ENCODE measurements at regions not wholly inside any gene's neighbourhood (a gene's known extent, or its start where the extent isn't known, plus 50 kb on each side); places are given as distances from the start of the nearest gene placed in this dataset.
A peak's percentile ranks its signal among the peaks of the same experiment; 100 is the strongest.

- no peak for DNase-seq (ENCODE audit: low spot score in 2 of 2)
- intact Hi-C loops (cut with DNase I; ENCODE audit: low total_unique reads): no loop called here
- 69 to 70% methylated on average over 8 of the region's 8 CpGs for WGBS, 2 donors
- no peak overlapping the region for H3K4me3 ChIP-seq (ENCODE audit: low read depth, poor library complexity, severe bottlenecking)
- no peak for TF ChIP-seq POLR2A (IDR thresholded peaks at IDR 0.05)
- no peak for TF ChIP-seq CTCF (IDR thresholded peaks at IDR 0.05)
These were observed 52.0 kb upstream of the KCNIP1 start for GRCh38 chr5:170451747-170452365.

GRCh38 chr5:170450061-170450669, 53.7 kb upstream of the KCNIP1 start:
- DNase-seq (ENCODE audit: low spot score in 2 of 2): peak in 1 of 2 donors; percentile 62
- no peak overlapping the region for H3K4me3 ChIP-seq (ENCODE audit: low read depth, poor library complexity, severe bottlenecking)
- intact Hi-C loops (cut with DNase I; ENCODE audit: low total_unique reads): no loop called here
- TF ChIP-seq CTCF (IDR thresholded peaks at IDR 0.05) (no peak), POLR2A (IDR thresholded peaks at IDR 0.05) (no peak)
- WGBS, 2 donors: 83 to 84% methylated on average over 9 of the region's 9 CpGs

- intact Hi-C loops (cut with DNase I; ENCODE audit: low total_unique reads): no loop called here
- H3K4me3 ChIP-seq (ENCODE audit: low read depth, poor library complexity, severe bottlenecking): no peak overlapping the region
- peak in 1 of 2 donors; percentile 49 for DNase-seq (ENCODE audit: low spot score in 2 of 2)
- WGBS, 2 donors: 81 to 93% methylated on average over 2 of the region's 2 CpGs
- TF ChIP-seq POLR2A (IDR thresholded peaks at IDR 0.05) (no peak), CTCF (IDR thresholded peaks at IDR 0.05) (no peak)
These were observed 54.6 kb upstream of the KCNIP1 start for GRCh38 chr5:170449232-170449631.

GRCh38 chr5:170448221-170448620, 55.6 kb upstream of the KCNIP1 start:
- WGBS, 2 donors: 94 to 96% methylated on average over 3 of the region's 3 CpGs
- intact Hi-C loops (cut with DNase I; ENCODE audit: low total_unique reads): no loop called here
- H3K4me3 ChIP-seq (ENCODE audit: low read depth, poor library complexity, severe bottlenecking): no peak overlapping the region
- no peak for TF ChIP-seq POLR2A (IDR thresholded peaks at IDR 0.05)
- TF ChIP-seq CTCF (IDR thresholded peaks at IDR 0.05): no peak
- peak in 1 of 2 donors; percentile 58 for DNase-seq (ENCODE audit: low spot score in 2 of 2)

- H3K4me3 ChIP-seq (ENCODE audit: low read depth, poor library complexity, severe bottlenecking): no peak overlapping the region
- TF ChIP-seq POLR2A (IDR thresholded peaks at IDR 0.05): no peak
- no peak for TF ChIP-seq CTCF (IDR thresholded peaks at IDR 0.05)
- 90 to 94% methylated on average over 2 of the region's 2 CpGs for WGBS, 2 donors
- peak in 1 of 2 donors; percentile 21 for DNase-seq (ENCODE audit: low spot score in 2 of 2)
- intact Hi-C loops (cut with DNase I; ENCODE audit: low total_unique reads): no loop called here
These were observed 57.2 kb upstream of the KCNMB1 start for GRCh38 chr5:170446365-170446764.

Measured in lower leg skin (tissue), 4 donors.